ENCODE measurements at regions not wholly inside any gene's neighbourhood (a gene's known extent, or its start where the extent isn't known, plus 50 kb on each side); places are given as distances from the start of the nearest gene placed in this dataset.

- Histone ChIP-seq H3K36me3 (ENCODE audit: control insufficient read depth, insufficient read depth, low read length) (no peaks in the 10 kb centered on the region), H3K27me3 (ENCODE audit: control insufficient read depth, insufficient read depth, low read length) (no peaks in the 10 kb centered on the region), H3K4me3 (ENCODE audit: low read depth, low read length) (no peak overlapping the region)
- TF ChIP-seq CTCF (IDR thresholded peaks at IDR 0.05; ENCODE audit: insufficient read depth, low read length, severe bottlenecking), result no peak
- FAIRE-seq (no peak), DNase-seq (ENCODE audit: low read depth) (no peak)
Measured at GRCh38 chr1:218896202-218896601, 277.5 kb upstream of the LYPLAL1 start.

GRCh38 chr1:218898921-218899320 lies 274.8 kb upstream of the LYPLAL1 start:
- Histone ChIP-seq H3K36me3 (ENCODE audit: control insufficient read depth, insufficient read depth, low read length) (no peaks in the 10 kb centered on the region), H3K4me3 (ENCODE audit: low read depth, low read length) (no peak overlapping the region), H3K27me3 (ENCODE audit: control insufficient read depth, insufficient read depth, low read length) (no peaks in the 10 kb centered on the region)
- TF ChIP-seq CTCF (IDR thresholded peaks at IDR 0.05; ENCODE audit: insufficient read depth, low read length, severe bottlenecking), result no peak
- FAIRE-seq (no peak), DNase-seq (ENCODE audit: low read depth) (no peak)

- H3K27me3 ChIP-seq (ENCODE audit: control insufficient read depth, insufficient read depth, low read length), result no peaks in the 10 kb centered on the region
- no peak overlapping the region for H3K4me3 ChIP-seq (ENCODE audit: low read depth, low read length)
- no peak for DNase-seq (ENCODE audit: low read depth)
- no peaks in the 10 kb centered on the region for H3K36me3 ChIP-seq (ENCODE audit: control insufficient read depth, insufficient read depth, low read length)
- no peak for TF ChIP-seq CTCF (IDR thresholded peaks at IDR 0.05; ENCODE audit: insufficient read depth, low read length, severe bottlenecking)
- no peak for FAIRE-seq
Measured at GRCh38 chr1:218900615-218901014, 273.1 kb upstream of the LYPLAL1 start.

- FAIRE-seq (no peak), DNase-seq (ENCODE audit: low read depth) (no peak)
- H3K4me3 ChIP-seq (ENCODE audit: low read depth, low read length), result no peak overlapping the region
- no peak for TF ChIP-seq CTCF (IDR thresholded peaks at IDR 0.05; ENCODE audit: insufficient read depth, low read length, severe bottlenecking)
- H3K36me3 ChIP-seq (ENCODE audit: control insufficient read depth, insufficient read depth, low read length), result no peaks in the 10 kb centered on the region
- H3K27me3 ChIP-seq (ENCODE audit: control insufficient read depth, insufficient read depth, low read length), result no peaks in the 10 kb centered on the region
Measured at GRCh38 chr1:218904416-218904815, 269.3 kb upstream of the LYPLAL1 start.

- Histone ChIP-seq H3K36me3 (ENCODE audit: control insufficient read depth, insufficient read depth, low read length) (no peaks in the 10 kb centered on the region), H3K4me3 (ENCODE audit: low read depth, low read length) (no peak overlapping the region), H3K27me3 (ENCODE audit: control insufficient read depth, insufficient read depth, low read length) (no peaks in the 10 kb centered on the region)
- no peak for TF ChIP-seq CTCF (IDR thresholded peaks at IDR 0.05; ENCODE audit: insufficient read depth, low read length, severe bottlenecking)
- FAIRE-seq (no peak), DNase-seq (ENCODE audit: low read depth) (no peak)
Measured at GRCh38 chr1:218916720-218917119, 257.0 kb upstream of the LYPLAL1 start.

GRCh38 chr1:218917656-218918055 lies 256.0 kb upstream of the LYPLAL1 start:
- Histone ChIP-seq H3K4me3 (ENCODE audit: low read depth, low read length) (no peak overlapping the region), H3K36me3 (ENCODE audit: control insufficient read depth, insufficient read depth, low read length) (no peaks in the 10 kb centered on the region), H3K27me3 (ENCODE audit: control insufficient read depth, insufficient read depth, low read length) (no peaks in the 10 kb centered on the region)
- FAIRE-seq (no peak), DNase-seq (ENCODE audit: low read depth) (no peak)
- no peak for TF ChIP-seq CTCF (IDR thresholded peaks at IDR 0.05; ENCODE audit: insufficient read depth, low read length, severe bottlenecking)

Measured in bronchial epithelial cell (primary cell).